ENCODE measurements at regions not wholly inside any gene's neighbourhood (a gene's known extent, or its start where the extent isn't known, plus 50 kb on each side); places are given as distances from the start of the nearest gene placed in this dataset.

DNA sequence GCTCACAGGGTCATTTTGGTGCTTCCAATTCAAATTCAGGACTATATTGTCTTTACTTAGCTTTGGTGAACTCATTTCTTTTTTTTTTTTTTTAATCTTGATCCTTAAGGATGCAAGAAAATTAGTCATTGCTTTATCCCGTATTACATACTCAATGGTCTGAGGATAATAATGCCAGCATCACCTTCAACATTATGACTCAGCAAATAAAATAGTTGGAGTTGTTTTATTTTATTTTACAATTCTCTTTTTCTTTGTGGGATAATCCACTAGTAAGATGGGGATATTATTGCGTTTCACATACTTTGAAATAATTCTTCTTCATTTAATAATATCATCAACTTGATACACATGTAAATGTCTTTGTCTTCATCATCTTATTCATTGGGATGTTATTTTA is 954.9 kb upstream of the GYPC start:
- TF ChIP-seq CTCF (conservative IDR thresholded peaks at IDR 0.05): no peak
- no peak overlapping the region for H3K27ac ChIP-seq

- no peak for TF ChIP-seq CTCF (conservative IDR thresholded peaks at IDR 0.05)
- no peak overlapping the region for H3K27ac ChIP-seq
These were observed 948.3 kb upstream of the GYPC start for GRCh38 chr2:125707611-125708010.

DNA sequence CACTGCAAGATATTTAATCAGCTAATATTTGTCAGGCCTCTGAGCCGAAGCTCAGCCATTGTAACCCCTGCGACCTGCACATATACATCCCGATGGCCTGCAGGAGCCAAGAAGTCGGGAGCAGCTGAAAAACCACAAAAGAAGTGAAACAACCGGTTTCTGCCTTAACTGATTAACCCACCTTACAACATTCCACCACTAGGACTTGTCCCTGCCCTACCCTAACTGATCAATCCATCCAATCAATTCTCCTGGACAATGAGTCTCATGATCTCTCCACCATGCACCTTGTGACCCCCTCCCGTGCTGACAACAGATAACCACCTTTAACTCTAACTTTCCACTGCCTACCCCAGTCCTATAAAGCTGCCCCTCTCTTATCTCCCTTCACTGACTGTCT is 945.4 kb upstream of the GYPC start:
- H3K27ac ChIP-seq: no peak overlapping the region
- TF ChIP-seq CTCF (conservative IDR thresholded peaks at IDR 0.05): no peak

- no peak overlapping the region for H3K27ac ChIP-seq
- TF ChIP-seq CTCF (conservative IDR thresholded peaks at IDR 0.05): no peak
These were observed 944.9 kb upstream of the GYPC start for GRCh38 chr2:125711075-125711474.

DNA sequence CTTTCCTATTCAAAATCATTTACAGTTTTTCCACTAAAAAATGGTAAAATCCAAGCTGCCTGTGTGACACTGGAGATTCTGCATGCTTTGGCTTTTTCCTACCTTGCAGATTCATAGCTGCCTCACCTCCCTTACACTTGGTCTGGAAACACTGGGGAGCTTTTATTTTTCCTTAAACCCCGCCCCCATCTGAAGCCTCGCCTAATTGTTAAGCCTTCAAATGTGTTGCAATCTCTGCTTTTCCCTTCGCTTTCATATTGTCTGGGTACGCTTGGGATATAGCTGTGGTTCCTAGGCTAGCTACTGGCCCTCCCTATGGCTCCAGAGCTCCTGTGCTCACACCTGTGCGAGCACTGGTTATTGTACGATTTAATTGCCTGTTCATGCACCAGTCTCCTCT is 942.4 kb upstream of the GYPC start:
- TF ChIP-seq CTCF (conservative IDR thresholded peaks at IDR 0.05): no peak
- no peak overlapping the region for H3K27ac ChIP-seq

DNA sequence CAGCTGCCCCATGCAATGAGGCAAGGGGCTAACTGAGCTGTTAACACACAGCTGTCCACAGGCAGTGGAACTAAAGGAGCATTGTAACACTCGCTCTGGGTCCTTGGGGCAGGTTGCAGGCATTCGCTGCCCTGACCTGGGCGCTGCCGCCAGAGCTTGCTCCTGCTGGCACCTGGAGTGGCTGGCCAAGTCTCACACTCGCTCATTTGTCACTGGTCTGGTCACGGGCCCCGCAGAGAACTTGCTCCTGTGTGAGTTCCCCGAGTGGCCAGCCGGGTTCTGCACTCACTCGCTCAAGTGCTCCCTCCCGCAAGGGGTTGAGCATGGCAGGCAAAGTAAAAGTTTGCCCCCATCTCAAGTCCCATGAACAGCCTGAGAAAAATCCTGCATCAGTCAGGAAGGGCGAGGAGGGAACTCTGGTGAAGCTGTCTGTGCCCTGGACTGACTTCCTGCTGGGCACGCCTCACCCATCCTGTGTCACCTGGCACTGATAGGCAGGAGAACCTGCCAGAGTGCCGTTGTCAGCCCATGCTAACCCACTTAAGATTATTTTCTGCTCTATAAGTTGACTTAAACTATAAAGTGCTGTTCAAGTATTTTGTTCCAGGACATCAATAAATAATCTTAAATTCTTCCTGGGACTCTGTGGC is 934.8 kb upstream of the GYPC start:
- H3K27ac ChIP-seq: no peak overlapping the region

DNA sequence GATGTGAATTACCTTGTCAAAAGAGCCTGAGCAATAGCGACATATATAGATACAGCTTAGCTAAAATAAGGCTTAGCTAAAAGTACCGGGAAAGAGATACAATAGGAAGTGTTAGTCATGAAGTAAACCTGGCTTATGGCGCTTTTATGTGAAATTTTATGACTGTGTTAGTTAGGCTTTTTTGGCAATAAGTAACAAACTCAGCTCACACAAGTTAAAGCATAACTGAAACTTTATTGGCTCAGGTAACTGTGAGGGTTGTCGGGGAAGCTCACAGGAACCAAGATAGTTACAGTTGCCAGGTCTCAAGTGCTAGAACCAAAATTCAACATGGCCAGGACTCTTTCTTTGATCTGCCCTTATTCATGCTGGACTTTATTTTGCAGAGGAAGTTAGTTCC is 925.0 kb upstream of the GYPC start:
- no peak overlapping the region for H3K27ac ChIP-seq
- TF ChIP-seq CTCF (conservative IDR thresholded peaks at IDR 0.05): no peak

More for the DNA sequence above, 934.8 kb upstream of the GYPC start:
- no peak for TF ChIP-seq CTCF (conservative IDR thresholded peaks at IDR 0.05)
